ENCODE measurements at regions not wholly inside any gene's neighbourhood (a gene's known extent, or its start where the extent isn't known, plus 50 kb on each side); places are given as distances from the start of the nearest gene placed in this dataset.

DNA sequence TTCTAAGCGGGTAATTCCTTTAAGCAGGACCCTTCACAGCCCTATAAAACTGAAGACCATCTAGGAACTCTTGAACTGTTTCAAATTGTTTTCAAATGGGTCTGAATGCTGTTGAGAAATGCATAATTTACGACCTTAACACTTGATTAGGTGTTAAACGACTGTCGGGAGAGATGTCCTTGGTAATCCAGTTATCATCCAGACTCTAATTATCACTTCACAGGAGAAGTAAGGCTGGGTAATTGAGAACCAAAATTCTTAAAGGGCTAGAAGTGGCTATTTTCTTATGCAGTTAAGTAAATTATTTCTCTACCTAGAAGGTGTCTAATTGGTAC is 276.7 kb upstream of the TBC1D5 start:
- H3K4me1 Mint-ChIP-seq: no peaks in the 10 kb centered on the region
- ATAC-seq (ENCODE audit: low read depth): no peak
- H3K9me3 Mint-ChIP-seq: no peaks in the 10 kb centered on the region
- DNase-seq: no peak
- no peaks in the 10 kb centered on the region for H3K36me3 Mint-ChIP-seq (ENCODE audit: low read depth)
- no peak overlapping the region for H3K4me3 Mint-ChIP-seq
- H3K27ac Mint-ChIP-seq: no peak overlapping the region
- H3K27me3 Mint-ChIP-seq: peaks cover 18% of the 10 kb centered on the region
- ChIA-PET POLR2A (no interaction called here), CTCF (no interaction called here)
- TF ChIP-seq, protein P1, sequence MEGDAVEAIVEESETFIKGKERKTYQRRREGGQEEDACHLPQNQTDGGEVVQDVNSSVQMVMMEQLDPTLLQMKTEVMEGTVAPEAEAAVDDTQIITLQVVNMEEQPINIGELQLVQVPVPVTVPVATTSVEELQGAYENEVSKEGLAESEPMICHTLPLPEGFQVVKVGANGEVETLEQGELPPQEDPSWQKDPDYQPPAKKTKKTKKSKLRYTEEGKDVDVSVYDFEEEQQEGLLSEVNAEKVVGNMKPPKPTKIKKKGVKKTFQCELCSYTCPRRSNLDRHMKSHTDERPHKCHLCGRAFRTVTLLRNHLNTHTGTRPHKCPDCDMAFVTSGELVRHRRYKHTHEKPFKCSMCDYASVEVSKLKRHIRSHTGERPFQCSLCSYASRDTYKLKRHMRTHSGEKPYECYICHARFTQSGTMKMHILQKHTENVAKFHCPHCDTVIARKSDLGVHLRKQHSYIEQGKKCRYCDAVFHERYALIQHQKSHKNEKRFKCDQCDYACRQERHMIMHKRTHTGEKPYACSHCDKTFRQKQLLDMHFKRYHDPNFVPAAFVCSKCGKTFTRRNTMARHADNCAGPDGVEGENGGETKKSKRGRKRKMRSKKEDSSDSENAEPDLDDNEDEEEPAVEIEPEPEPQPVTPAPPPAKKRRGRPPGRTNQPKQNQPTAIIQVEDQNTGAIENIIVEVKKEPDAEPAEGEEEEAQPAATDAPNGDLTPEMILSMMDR (IDR thresholded peaks at IDR 0.05): no peak
- intact Hi-C loops (cut with micrococcal nuclease): no loop called here

DNA sequence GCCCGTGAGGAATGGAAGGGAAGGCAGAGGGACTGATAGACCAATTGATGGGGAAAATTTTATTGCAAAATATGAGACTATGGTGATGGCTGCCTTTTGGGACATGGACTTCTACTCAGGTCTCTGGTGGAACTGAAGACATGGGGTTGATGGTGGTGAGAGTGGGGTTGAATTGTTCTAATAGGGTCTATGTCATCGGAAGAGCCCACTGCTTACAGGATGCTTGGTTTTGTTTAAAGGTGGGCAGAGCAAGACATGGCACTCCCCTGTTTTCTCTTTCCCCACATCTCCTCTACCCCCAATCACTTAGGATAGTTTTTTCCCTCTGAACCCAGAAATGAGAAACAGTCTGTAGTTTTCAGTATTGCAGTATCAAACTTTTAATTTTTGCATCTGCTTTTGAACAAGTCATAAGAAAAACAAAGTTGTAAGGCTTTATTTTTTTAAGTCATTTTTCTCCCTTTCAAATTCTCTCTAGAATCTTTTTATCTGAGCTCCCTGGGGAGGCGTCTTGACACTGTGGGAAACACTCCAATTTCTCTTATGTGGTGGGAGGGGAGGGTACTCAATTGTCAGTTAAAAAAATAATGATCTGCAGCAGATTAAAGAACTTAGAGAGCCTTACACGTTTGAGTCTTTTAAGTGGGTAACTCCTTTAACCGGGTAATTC is 276.2 kb upstream of the TBC1D5 start:
- ATAC-seq (ENCODE audit: low read depth): no peak
- peaks cover 18% of the 10 kb centered on the region for H3K27me3 Mint-ChIP-seq
- DNase-seq: no peak
- H3K9me3 Mint-ChIP-seq: no peaks in the 10 kb centered on the region
- H3K4me3 Mint-ChIP-seq: no peak overlapping the region
- CTCF ChIA-PET: no interaction called here
- TF ChIP-seq, protein P1 (IDR thresholded peaks at IDR 0.05): no peak
- no peaks in the 10 kb centered on the region for H3K4me1 Mint-ChIP-seq
- H3K36me3 Mint-ChIP-seq (ENCODE audit: low read depth): no peaks in the 10 kb centered on the region
- H3K27ac Mint-ChIP-seq: no peak overlapping the region
- intact Hi-C loops (cut with micrococcal nuclease): no loop called here
- POLR2A ChIA-PET: no interaction called here

DNA sequence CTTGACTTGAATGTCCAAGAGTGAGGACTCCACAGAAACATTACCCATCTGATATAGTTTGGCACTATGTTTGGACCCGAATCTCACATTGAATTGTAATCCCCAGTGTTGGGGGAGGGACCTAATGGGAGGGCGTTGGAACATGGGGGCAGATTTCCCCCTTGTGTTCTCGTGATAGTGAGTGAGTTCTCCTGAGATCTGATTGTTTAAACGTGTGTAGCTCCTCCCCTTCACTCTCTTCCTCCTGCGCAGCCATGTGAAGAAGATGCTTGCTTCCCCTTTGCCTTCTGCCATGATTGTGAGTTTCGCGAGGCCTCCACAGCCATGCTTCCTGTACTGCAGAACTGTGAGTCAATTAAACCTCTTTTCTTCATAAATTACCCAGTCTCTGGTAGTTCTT is 273.9 kb upstream of the TBC1D5 start:
- intact Hi-C loops (cut with micrococcal nuclease): no loop called here
- ChIA-PET POLR2A (no interaction called here), CTCF (no interaction called here)
- DNase-seq (no peak), ATAC-seq (ENCODE audit: low read depth) (no peak)
- Mint-ChIP-seq H3K4me3 (no peak overlapping the region), H3K27ac (no peak overlapping the region), H3K9me3 (no peaks in the 10 kb centered on the region), H3K36me3 (ENCODE audit: low read depth) (no peaks in the 10 kb centered on the region), H3K27me3 (peaks cover 20% of the 10 kb centered on the region), H3K4me1 (no peaks in the 10 kb centered on the region)
- TF ChIP-seq, protein P1 (IDR thresholded peaks at IDR 0.05): no peak

DNA sequence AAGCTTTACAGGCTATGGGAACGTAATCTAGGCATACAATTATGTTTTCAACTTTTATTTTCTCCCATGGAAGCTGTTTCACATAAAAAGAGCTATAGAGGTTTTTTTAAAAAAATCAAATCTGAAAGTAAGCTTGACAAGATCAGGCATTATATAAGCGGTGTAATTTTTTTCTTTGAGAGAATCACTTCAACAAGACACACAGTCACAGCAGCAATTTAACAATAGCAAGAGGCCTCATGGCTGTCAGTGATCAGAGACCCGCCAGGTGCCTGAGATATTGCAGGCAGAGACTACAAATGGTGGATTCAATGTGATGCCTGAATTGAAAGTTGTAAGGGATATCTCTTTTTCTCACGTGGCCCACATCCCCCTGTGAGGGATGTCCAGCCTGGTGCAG is 270.5 kb upstream of the TBC1D5 start:
- POLR2A ChIA-PET: no interaction called here
- ATAC-seq (ENCODE audit: low read depth): no peak
- intact Hi-C loops (cut with micrococcal nuclease): no loop called here
- Mint-ChIP-seq H3K4me1 (no peaks in the 10 kb centered on the region), H3K9me3 (no peaks in the 10 kb centered on the region), H3K27me3 (peaks cover 5% of the 10 kb centered on the region), H3K27ac (no peak overlapping the region), H3K4me3 (no peak overlapping the region), H3K36me3 (ENCODE audit: low read depth) (no peaks in the 10 kb centered on the region)
- TF ChIP-seq, protein P1 (IDR thresholded peaks at IDR 0.05): no peak
- DNase-seq: no peak
- CTCF ChIA-PET: no interaction called here

DNA sequence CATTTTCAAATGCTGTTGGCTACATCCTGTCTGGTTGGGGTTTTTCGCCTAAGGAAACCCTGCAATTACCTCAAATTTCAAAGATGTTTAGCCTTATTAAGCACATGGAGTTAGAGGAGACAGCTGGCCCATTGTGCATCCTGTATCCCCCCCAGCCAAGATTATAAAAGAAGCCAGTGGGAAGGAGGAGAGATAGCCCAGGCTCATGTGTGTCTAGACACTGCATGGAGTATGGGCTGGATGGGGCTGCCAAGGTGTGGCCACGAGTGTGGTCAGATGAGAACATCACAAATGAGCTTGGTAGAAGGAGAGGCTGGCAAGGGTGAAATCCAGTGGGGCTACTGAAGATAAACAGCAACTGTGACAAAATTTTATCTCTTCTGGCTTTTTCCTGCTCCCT is 270.0 kb upstream of the TBC1D5 start:
- TF ChIP-seq, protein P1 (IDR thresholded peaks at IDR 0.05): no peak
- POLR2A ChIA-PET: no interaction called here
- no peaks in the 10 kb centered on the region for H3K36me3 Mint-ChIP-seq (ENCODE audit: low read depth)
- no peaks in the 10 kb centered on the region for H3K9me3 Mint-ChIP-seq
- H3K27me3 Mint-ChIP-seq: peaks cover 4% of the 10 kb centered on the region
- intact Hi-C loops (cut with micrococcal nuclease): no loop called here
- no peak for ATAC-seq (ENCODE audit: low read depth)
- CTCF ChIA-PET: no interaction called here
- no peak for DNase-seq
- H3K4me3 Mint-ChIP-seq: no peak overlapping the region
- H3K27ac Mint-ChIP-seq: no peak overlapping the region
- no peaks in the 10 kb centered on the region for H3K4me1 Mint-ChIP-seq
